HG03521 (cell line): ENCODE measurements at regions not wholly inside any gene's neighbourhood (a gene's known extent, or its start where the extent isn't known, plus 50 kb on each side); places are given as distances from the start of the nearest gene placed in this dataset.

Experiments used
- ATAC-seq: cut with Tn5 transposase; IDR thresholded peaks from one replicate; pipeline ENCODE4 v1.9.1; 2021; ENCODE audit warnings: mild to moderate bottlenecking, moderate library complexity; ENCODE audit not compliant: unreplicated experiment

- ATAC-seq = no peak
Measured at GRCh38 chr13:85545771-85546170, 253.4 kb downstream of the SLITRK6 start.

- ATAC-seq = no peak
Measured at GRCh38 chr13:85544756-85545155, 254.5 kb downstream of the SLITRK6 start.

GRCh38 chr13:85543144-85543543, 256.1 kb downstream of the SLITRK6 start:
- no peak for ATAC-seq

GRCh38 chr13:85541476-85541875, 257.7 kb downstream of the SLITRK6 start:
- ATAC-seq = no peak

GRCh38 chr13:85538957-85539356, 260.3 kb downstream of the SLITRK6 start:
- no peak for ATAC-seq

GRCh38 chr13:85537601-85538000, 261.6 kb downstream of the SLITRK6 start:
- no peak for ATAC-seq

- ATAC-seq = no peak
Measured at GRCh38 chr13:85536706-85537105, 262.5 kb downstream of the SLITRK6 start.

GRCh38 chr13:85535316-85536084, 263.7 kb downstream of the SLITRK6 start:
- no peak for ATAC-seq

GRCh38 chr13:85533911-85534310, 265.3 kb downstream of the SLITRK6 start:
- ATAC-seq = no peak

GRCh38 chr13:85529218-85529594, 270.0 kb downstream of the SLITRK6 start:
- no peak for ATAC-seq

- no peak for ATAC-seq
Measured at GRCh38 chr13:85528491-85529217, 270.6 kb downstream of the SLITRK6 start.

- ATAC-seq = no peak
Measured at GRCh38 chr13:85527316-85527715, 271.9 kb downstream of the SLITRK6 start.

- no peak for ATAC-seq
Measured at GRCh38 chr13:85525411-85525810, 273.8 kb downstream of the SLITRK6 start.

- no peak for ATAC-seq
Measured at GRCh38 chr13:85521657-85522056, 277.6 kb downstream of the SLITRK6 start.

GRCh38 chr13:85520445-85520844, 278.8 kb downstream of the SLITRK6 start:
- no peak for ATAC-seq

GRCh38 chr13:85519363-85519762, 279.9 kb downstream of the SLITRK6 start:
- no peak for ATAC-seq

GRCh38 chr13:85512421-85512820, 286.8 kb downstream of the SLITRK6 start:
- ATAC-seq = no peak

GRCh38 chr13:85509512-85509911, 289.7 kb downstream of the SLITRK6 start:
- no peak for ATAC-seq

- ATAC-seq = no peak
Measured at GRCh38 chr13:85508683-85509329, 290.4 kb downstream of the SLITRK6 start.

GRCh38 chr13:85503797-85504196, 295.4 kb downstream of the SLITRK6 start:
- no peak for ATAC-seq

- ATAC-seq = no peak
Measured at GRCh38 chr13:85501616-85502015, 297.6 kb downstream of the SLITRK6 start.

GRCh38 chr13:85500696-85501256, 298.4 kb downstream of the SLITRK6 start:
- no peak for ATAC-seq
